C1 segment of cervical spinal cord (tissue), 14 donors: ENCODE measurements at regions not wholly inside any gene's neighbourhood (a gene's known extent, or its start where the extent isn't known, plus 50 kb on each side); places are given as distances from the start of the nearest gene placed in this dataset.
"Not testable (repeated sequence)": the region's sequence is repeated elsewhere in the genome, so short reads cannot be mapped to it uniquely, and the experiment has no call there.

Source experiments
- DNase-seq, 14 donors: peaks; one replicate each; lab custom pipeline; 2025; lab: John Stamatoyannopoulos, UW

GRCh38 chr7:29619111-29619510 is 55.5 kb downstream of the PRR15 start:
- DNase-seq, result no peak

GRCh38 chr7:29619848-29620555 is 56.4 kb downstream of the PRR15 start:
- DNase-seq, result no peak

GRCh38 chr7:29620556-29620930 is 56.9 kb downstream of the PRR15 start:
- no peak for DNase-seq

- DNase-seq, result peak in 1 of 14 donors; percentile 7
These were observed 59.0 kb downstream of the PRR15 start for GRCh38 chr7:29622335-29623265.

- DNase-seq, result no peak
These were observed 60.3 kb downstream of the PRR15 start for GRCh38 chr7:29623973-29624372.

- DNase-seq, result no peak
These were observed 63.1 kb downstream of the PRR15 start for GRCh38 chr7:29626730-29627129.

- DNase-seq, result no peak
These were observed 64.0 kb downstream of the PRR15 start for GRCh38 chr7:29627631-29628030.

- DNase-seq, result no peak
These were observed 65.9 kb downstream of the PRR15 start for GRCh38 chr7:29629507-29629906.

GRCh38 chr7:29635067-29636008 is 71.7 kb downstream of the PRR15 start:
- peak in 2 of 14 donors; percentile 5 for DNase-seq

GRCh38 chr7:29636009-29636351 is 72.3 kb downstream of the PRR15 start:
- no peak for DNase-seq

- no peak for DNase-seq
These were observed 73.7 kb downstream of the PRR15 start for GRCh38 chr7:29637374-29637773.

- not testable (repeated sequence) for DNase-seq
These were observed 75.2 kb downstream of the PRR15 start for GRCh38 chr7:29638841-29639240.

- no peak for DNase-seq
These were observed 75.8 kb downstream of the PRR15 start for GRCh38 chr7:29639386-29639785.

- DNase-seq, result peak in 1 of 14 donors; percentile 47
These were observed 76.4 kb downstream of the PRR15 start for GRCh38 chr7:29639886-29640595.

- DNase-seq, result no peak
These were observed 78.0 kb downstream of the PRR15 start for GRCh38 chr7:29641651-29642050.

- DNase-seq, result no peak
These were observed 79.0 kb downstream of the PRR15 start for GRCh38 chr7:29642494-29643155.

GRCh38 chr7:29646116-29646515 is 82.5 kb downstream of the PRR15 start:
- DNase-seq, result not testable (repeated sequence)

GRCh38 chr7:29647020-29647654 is 83.5 kb downstream of the PRR15 start:
- no peak for DNase-seq

GRCh38 chr7:29647691-29648210 is 84.1 kb downstream of the PRR15 start:
- DNase-seq, result not testable (repeated sequence)
